ENCODE measurements at regions not wholly inside any gene's neighbourhood (a gene's known extent, or its start where the extent isn't known, plus 50 kb on each side); places are given as distances from the start of the nearest gene placed in this dataset.

DNA sequence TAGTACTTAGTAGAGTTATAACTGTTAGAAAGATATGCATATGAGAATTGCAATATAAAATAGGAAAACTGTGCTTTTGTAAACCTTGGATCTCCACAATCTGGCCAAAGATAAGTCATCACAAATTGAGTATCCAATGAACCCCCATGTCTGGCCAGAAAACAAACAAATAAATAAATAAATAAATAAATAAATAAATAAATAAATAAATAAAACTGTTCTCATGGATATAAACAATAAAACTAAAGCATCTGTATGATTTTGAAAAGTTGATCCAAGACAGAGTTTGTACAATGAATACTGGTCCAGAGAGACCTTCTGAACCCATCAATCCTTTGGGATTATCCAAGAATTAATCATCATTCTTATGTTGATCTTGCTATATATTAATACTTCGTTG lies 367.6 kb upstream of the CDH9 start:
- TF ChIP-seq, protein P1, sequence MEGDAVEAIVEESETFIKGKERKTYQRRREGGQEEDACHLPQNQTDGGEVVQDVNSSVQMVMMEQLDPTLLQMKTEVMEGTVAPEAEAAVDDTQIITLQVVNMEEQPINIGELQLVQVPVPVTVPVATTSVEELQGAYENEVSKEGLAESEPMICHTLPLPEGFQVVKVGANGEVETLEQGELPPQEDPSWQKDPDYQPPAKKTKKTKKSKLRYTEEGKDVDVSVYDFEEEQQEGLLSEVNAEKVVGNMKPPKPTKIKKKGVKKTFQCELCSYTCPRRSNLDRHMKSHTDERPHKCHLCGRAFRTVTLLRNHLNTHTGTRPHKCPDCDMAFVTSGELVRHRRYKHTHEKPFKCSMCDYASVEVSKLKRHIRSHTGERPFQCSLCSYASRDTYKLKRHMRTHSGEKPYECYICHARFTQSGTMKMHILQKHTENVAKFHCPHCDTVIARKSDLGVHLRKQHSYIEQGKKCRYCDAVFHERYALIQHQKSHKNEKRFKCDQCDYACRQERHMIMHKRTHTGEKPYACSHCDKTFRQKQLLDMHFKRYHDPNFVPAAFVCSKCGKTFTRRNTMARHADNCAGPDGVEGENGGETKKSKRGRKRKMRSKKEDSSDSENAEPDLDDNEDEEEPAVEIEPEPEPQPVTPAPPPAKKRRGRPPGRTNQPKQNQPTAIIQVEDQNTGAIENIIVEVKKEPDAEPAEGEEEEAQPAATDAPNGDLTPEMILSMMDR (IDR thresholded peaks at IDR 0.05; ENCODE audit: low read depth, low read length) = no peak
- no peak for TF ChIP-seq EZH2phosphoT487 (IDR thresholded peaks at IDR 0.05; ENCODE audit: low read depth)

Data from OCI-LY3 (cell line).